ENCODE measurements at regions not wholly inside any gene's neighbourhood (a gene's known extent, or its start where the extent isn't known, plus 50 kb on each side); places are given as distances from the start of the nearest gene placed in this dataset.
"Not testable (repeated sequence)": the region's sequence is repeated elsewhere in the genome, so short reads cannot be mapped to it uniquely, and the experiment has no call there.

GRCh38 chr3:28951772-28952556 is 328.9 kb upstream of the RBMS3 start:
- DNase-seq (ENCODE audit: low read depth) = no peak

GRCh38 chr3:28958656-28959055 is 322.2 kb upstream of the RBMS3 start:
- DNase-seq (ENCODE audit: low read depth) = no peak

GRCh38 chr3:28971156-28971555 is 309.7 kb upstream of the RBMS3 start:
- no peak for DNase-seq (ENCODE audit: low read depth)

GRCh38 chr3:28972921-28973320 is 307.9 kb upstream of the RBMS3 start:
- no peak for DNase-seq (ENCODE audit: low read depth)

- DNase-seq (ENCODE audit: low read depth) = peak; percentile 13
These were observed 307.3 kb upstream of the RBMS3 start for GRCh38 chr3:28973609-28974008.

- no peak for DNase-seq (ENCODE audit: low read depth)
These were observed 302.8 kb upstream of the RBMS3 start for GRCh38 chr3:28978092-28978491.

GRCh38 chr3:28980131-28980530 is 300.7 kb upstream of the RBMS3 start:
- no peak for DNase-seq (ENCODE audit: low read depth)

- no peak for DNase-seq (ENCODE audit: low read depth)
These were observed 300.2 kb upstream of the RBMS3 start for GRCh38 chr3:28980631-28981030.

- DNase-seq (ENCODE audit: low read depth) = no peak
These were observed 298.0 kb upstream of the RBMS3 start for GRCh38 chr3:28982906-28983305.

- no peak for DNase-seq (ENCODE audit: low read depth)
These were observed 293.9 kb upstream of the RBMS3 start for GRCh38 chr3:28986922-28987321.

GRCh38 chr3:28989646-28990089 is 291.2 kb upstream of the RBMS3 start:
- no peak for DNase-seq (ENCODE audit: low read depth)

GRCh38 chr3:28994161-28994905 is 286.5 kb upstream of the RBMS3 start:
- DNase-seq (ENCODE audit: low read depth) = no peak

GRCh38 chr3:29004885-29005599 is 275.8 kb upstream of the RBMS3 start:
- DNase-seq (ENCODE audit: low read depth) = no peak

- DNase-seq (ENCODE audit: low read depth) = no peak
These were observed 275.0 kb upstream of the RBMS3 start for GRCh38 chr3:29005862-29006261.

GRCh38 chr3:29011441-29011840 is 269.4 kb upstream of the RBMS3 start:
- DNase-seq (ENCODE audit: low read depth) = no peak

GRCh38 chr3:29011966-29012365 is 268.9 kb upstream of the RBMS3 start:
- no peak for DNase-seq (ENCODE audit: low read depth)

GRCh38 chr3:29022976-29023375 is 257.9 kb upstream of the RBMS3 start:
- DNase-seq (ENCODE audit: low read depth) = no peak

- no peak for DNase-seq (ENCODE audit: low read depth)
These were observed 254.6 kb upstream of the RBMS3 start for GRCh38 chr3:29026286-29026685.

GRCh38 chr3:29026959-29027358 is 253.9 kb upstream of the RBMS3 start:
- DNase-seq (ENCODE audit: low read depth) = no peak

GRCh38 chr3:29031175-29031574 is 249.7 kb upstream of the RBMS3 start:
- DNase-seq (ENCODE audit: low read depth) = not testable (repeated sequence)

GRCh38 chr3:29033511-29033910 is 247.4 kb upstream of the RBMS3 start:
- DNase-seq (ENCODE audit: low read depth) = no peak

GRCh38 chr3:29050155-29050554 is 230.7 kb upstream of the RBMS3 start:
- no peak for DNase-seq (ENCODE audit: low read depth)

- peak; percentile 68 for DNase-seq (ENCODE audit: low read depth)
These were observed 223.5 kb upstream of the RBMS3 start for GRCh38 chr3:29057326-29057725.
